ENCODE measurements at regions not wholly inside any gene's neighbourhood (a gene's known extent, or its start where the extent isn't known, plus 50 kb on each side); places are given as distances from the start of the nearest gene placed in this dataset.
"Not testable (repeated sequence)": the region's sequence is repeated elsewhere in the genome, so short reads cannot be mapped to it uniquely, and the experiment has no call there.

DNA sequence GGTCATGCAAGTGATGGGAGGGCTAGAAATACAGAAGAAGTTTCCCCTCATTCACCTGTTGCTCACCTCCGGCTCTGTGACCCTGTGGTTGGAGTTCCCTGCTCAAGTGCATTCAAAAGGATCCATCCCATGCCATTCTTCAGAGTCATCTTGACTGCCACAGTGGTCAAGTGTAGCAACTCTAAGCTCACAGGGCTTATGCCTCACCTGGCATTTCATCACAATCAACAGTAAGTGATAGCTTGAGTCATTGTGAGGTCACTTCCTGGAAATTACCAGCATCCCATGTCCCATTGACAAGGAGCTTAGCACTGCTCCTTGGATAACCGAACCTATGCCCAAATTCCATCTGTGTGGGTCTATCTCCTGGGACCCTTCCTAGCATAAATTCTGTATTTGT, 55.6 kb downstream of the OR4C45 start:
- no peak for TF ChIP-seq ZNF274 (IDR thresholded peaks at IDR 0.05; ENCODE audit: low read depth, low read length)

GRCh38 chr11:50098186-50098725, 65.6 kb downstream of the OR4C45 start:
- H3K4me3 ChIP-seq (ENCODE audit: low read length) = no peak overlapping the region
- no peak for TF ChIP-seq ZNF274 (IDR thresholded peaks at IDR 0.05; ENCODE audit: low read depth, low read length)

More for the DNA sequence above, 55.6 kb downstream of the OR4C45 start:
- no peak overlapping the region for H3K4me3 ChIP-seq (ENCODE audit: low read length)

- H3K4me3 ChIP-seq (ENCODE audit: low read length) = no peak overlapping the region
- TF ChIP-seq ZNF274 (IDR thresholded peaks at IDR 0.05; ENCODE audit: low read depth, low read length) = no peak
These were observed 70.2 kb downstream of the OR4C45 start for GRCh38 chr11:50102916-50103315.

- H3K4me3 ChIP-seq (ENCODE audit: low read length) = not testable (repeated sequence)
These were observed 108.0 kb downstream of the OR4C45 start for GRCh38 chr11:50140686-50141085.

DNA sequence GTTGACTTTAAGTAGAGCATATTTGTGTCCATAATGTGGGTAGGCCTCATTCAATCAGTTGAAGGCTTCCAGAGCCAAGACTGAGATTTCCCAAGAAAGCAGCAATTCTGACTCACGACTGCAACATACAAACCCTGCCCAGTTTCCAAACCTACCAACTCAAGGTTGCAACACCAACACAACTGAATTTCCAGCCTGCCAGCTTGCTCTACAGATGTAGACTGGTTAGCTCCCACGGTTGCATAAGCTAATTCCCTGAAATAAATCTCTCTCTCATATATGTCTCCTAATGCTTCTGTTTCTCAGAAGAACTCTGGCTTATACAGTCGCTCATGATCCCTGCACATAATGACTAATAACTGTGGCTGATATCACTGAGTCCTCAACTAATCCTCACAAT, 113.6 kb downstream of the OR4C45 start:
- not testable (repeated sequence) for H3K4me3 ChIP-seq (ENCODE audit: low read length)

- H3K4me3 ChIP-seq (ENCODE audit: low read length) = not testable (repeated sequence)
These were observed 115.3 kb downstream of the OR4C45 start for GRCh38 chr11:50147946-50148345.

DNA sequence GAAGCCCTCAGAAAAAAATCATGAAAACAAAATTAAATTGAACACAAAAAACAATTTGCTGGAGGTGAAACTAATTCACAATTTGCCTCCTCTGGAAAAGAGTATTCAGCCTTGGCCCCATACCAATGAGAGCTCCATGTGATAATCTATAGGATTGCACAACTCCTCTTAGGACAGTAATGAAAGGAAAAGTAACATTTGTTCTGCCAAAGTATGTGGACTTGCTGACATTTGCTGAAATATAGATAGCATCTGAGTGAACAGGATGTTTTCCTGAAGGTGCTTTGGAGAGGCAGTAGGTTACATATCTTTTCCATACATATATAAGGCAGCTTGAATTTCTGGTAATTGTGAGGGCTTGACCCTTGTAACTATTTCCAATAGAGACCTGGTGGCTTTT, 122.8 kb downstream of the OR4C45 start:
- no peak overlapping the region for H3K4me3 ChIP-seq (ENCODE audit: low read length)
- no peak for TF ChIP-seq ZNF274 (IDR thresholded peaks at IDR 0.05; ENCODE audit: low read depth, low read length)

DNA sequence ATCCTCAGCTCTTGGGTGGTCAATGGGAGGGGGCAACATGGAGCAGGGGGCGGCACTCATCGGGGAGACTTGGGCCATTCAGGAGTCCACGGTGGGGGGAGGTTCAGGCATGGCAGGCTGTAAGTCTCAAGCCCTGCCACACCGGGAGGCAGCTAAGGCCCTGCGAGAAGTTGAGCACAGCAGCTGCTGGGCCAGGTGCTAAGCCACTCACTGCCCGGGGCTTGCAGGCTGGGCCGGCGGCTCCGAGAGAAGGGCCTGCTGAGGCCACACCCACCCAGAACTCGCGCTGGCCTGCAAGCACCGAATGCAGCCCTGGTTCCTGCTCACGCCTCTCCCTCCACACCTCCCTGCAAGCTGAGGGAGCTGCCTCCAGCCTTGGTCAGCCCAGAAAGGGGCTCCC, 131.4 kb downstream of the OR4C45 start:
- no peak for TF ChIP-seq ZNF274 (IDR thresholded peaks at IDR 0.05; ENCODE audit: low read depth, low read length)
- H3K4me3 ChIP-seq (ENCODE audit: low read length) = no peak overlapping the region

DNA sequence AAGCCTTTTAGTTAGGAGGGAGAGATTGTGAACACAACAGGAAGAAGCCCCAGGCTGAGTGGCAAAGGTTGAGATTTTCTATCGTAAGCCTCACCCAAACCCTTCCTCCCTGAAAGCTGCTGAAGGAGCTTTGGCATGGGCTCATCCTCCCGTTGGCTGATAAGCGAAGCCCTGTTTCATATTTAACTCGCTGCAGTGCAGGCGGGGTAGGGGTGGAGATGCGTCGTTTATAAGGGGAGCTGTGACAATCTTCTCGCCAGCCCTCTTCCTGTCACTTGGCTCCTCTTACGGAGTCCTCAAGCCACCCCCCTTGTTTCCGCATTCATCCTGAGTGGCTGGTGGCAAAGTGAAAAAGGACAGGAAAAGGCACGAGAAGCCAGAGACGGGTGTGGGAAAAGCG, 137.0 kb downstream of the OR4C45 start:
- H3K4me3 ChIP-seq (ENCODE audit: low read length) = no peak overlapping the region
- TF ChIP-seq ZNF274 (IDR thresholded peaks at IDR 0.05; ENCODE audit: low read depth, low read length) = no peak

DNA sequence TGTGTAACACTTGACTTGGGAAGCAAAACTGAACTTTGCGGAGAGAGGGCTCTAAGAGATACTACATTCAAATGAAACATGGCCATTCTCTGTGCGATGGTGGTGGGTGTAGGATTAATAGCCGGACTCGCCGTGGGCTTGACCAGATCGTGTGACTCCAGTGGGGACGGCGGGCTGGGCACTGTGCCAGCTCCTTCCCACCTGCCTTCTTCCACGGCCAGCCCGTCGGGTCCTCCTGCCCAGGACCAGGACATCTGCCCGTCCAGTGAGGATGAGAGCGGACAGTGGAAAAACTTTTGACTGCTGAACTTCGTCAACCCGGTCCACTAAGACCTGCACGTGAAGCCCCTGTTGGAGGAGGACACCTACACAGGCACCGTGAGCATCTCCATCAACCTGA, 137.4 kb downstream of the OR4C45 start:
- H3K4me3 ChIP-seq (ENCODE audit: low read length) = no peak overlapping the region
- TF ChIP-seq ZNF274 (IDR thresholded peaks at IDR 0.05; ENCODE audit: low read depth, low read length) = no peak

- no peak for TF ChIP-seq ZNF274 (IDR thresholded peaks at IDR 0.05; ENCODE audit: low read depth, low read length)
These were observed 141.5 kb downstream of the OR4C45 start for GRCh38 chr11:50174189-50174588.

DNA sequence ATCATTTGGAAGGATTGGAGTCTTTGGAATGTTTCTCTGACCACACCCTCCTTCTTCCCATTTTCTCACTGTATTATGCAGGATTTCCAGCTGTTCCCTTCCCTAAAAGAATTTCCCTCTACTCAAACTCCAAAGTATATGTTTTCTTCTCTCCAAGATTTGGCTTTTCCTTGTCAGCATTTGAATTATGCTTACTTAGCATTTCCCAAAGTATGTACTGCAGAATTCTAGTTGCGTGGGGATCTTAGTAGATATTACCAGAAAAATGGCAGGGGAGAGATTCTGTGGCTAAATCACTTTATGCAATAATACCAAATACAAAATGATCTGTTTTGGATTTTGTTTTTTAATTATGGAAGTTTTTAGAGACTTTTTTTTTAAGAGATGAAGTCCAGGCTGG, 142.3 kb downstream of the OR4C45 start:
- H3K4me3 ChIP-seq (ENCODE audit: low read length) = no peak overlapping the region
- TF ChIP-seq ZNF274 (IDR thresholded peaks at IDR 0.05; ENCODE audit: low read depth, low read length) = no peak

More at GRCh38 chr11:50174189-50174588, 141.5 kb downstream of the OR4C45 start:
- H3K4me3 ChIP-seq (ENCODE audit: low read length) = no peak overlapping the region

DNA sequence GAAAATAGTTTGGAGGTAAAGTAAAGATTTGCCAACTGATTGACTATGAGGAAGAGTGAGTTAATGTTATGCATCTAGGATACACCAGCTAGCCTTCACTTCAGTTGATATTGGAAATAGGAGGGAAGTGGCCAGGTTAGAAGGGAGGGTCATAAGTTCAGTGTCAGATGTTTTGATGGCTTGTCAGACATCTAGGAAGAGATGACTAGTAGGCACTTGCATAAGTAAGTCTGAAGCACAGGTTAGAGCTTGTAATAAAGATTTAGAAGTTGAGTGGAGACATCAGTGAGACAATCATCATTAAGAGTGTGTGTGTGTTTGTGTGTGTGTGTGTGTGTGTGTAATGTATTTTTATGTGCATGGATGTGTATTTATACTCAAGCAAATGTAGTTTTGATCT, 146.1 kb downstream of the OR4C45 start:
- no peak overlapping the region for H3K4me3 ChIP-seq (ENCODE audit: low read length)
- no peak for TF ChIP-seq ZNF274 (IDR thresholded peaks at IDR 0.05; ENCODE audit: low read depth, low read length)

GRCh38 chr11:50181334-50181733, 148.7 kb downstream of the OR4C45 start:
- H3K4me3 ChIP-seq (ENCODE audit: low read length) = no peak overlapping the region
- TF ChIP-seq ZNF274 (IDR thresholded peaks at IDR 0.05; ENCODE audit: low read depth, low read length) = no peak

GRCh38 chr11:50182486-50182885, 149.8 kb downstream of the OR4C45 start:
- H3K4me3 ChIP-seq (ENCODE audit: low read length) = no peak overlapping the region
- no peak for TF ChIP-seq ZNF274 (IDR thresholded peaks at IDR 0.05; ENCODE audit: low read depth, low read length)

DNA sequence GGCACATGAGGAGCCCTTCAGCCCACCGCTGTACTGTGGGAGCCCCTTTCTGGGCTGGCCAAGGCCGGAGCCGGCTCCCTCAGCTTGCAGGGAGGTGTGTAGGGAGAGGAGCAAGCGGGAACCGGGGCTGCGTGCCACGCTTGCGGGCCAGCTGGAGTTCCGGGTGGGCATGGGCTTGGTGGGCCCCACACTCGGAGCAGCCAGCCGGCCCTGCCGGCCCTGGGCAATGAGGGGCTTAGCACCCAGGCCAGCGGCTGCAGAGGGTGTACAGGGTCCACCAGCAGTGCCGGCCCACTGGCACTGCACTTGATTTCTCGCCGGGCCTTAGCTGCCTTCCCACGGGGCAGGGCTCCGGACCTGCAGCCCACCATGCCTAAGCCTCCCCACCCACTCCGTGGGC, 150.5 kb downstream of the OR4C45 start:
- not testable (repeated sequence) for H3K4me3 ChIP-seq (ENCODE audit: low read length)

DNA sequence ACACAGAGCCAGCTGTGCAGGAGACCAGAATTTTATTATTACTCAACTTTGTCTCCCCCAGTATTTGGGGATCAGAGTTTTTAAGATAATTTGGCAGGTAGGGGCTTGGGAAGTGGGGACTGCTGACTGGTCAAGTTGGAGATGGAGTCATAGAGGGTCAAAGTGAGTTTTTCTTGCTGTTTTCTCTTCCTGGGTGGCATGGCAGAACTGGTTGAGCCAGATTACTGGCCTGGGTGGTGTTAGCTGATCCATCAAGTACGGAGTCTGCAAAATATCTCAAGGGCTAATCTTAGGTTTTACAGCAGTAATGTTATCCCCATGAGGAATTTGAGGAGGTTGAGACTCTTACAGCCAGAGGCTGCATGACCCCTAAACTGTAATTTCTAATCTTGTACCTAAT, 153.5 kb downstream of the OR4C45 start:
- H3K4me3 ChIP-seq (ENCODE audit: low read length) = no peak overlapping the region
- TF ChIP-seq ZNF274 (IDR thresholded peaks at IDR 0.05; ENCODE audit: low read depth, low read length) = no peak

Data from GM08714 (cell line).